ENCODE measurements at regions not wholly inside any gene's neighbourhood (a gene's known extent, or its start where the extent isn't known, plus 50 kb on each side); places are given as distances from the start of the nearest gene placed in this dataset.

DNA sequence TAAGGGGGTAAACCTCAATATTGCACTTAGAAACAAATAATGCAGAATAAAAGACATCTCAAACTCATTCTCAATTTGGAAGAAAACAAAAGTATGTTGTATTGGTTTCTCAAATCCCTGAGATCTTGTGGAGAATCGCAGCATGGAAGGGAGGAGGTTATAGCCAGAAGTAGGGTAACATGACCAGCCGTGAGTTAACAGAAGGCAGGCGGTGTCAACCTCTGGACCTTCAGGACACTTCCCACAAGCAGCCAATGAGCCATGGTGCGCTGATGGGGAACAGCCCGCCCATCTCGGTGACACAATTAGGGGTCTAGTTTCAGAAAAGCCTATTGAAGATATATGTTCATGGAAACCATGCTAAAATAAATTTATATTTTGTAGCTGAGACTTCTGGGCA lies 98.4 kb downstream of the ALDH8A1 start:
- peaks cover 10% of the 10 kb centered on the region for H3K4me1 ChIP-seq
- TF ChIP-seq, protein P1, sequence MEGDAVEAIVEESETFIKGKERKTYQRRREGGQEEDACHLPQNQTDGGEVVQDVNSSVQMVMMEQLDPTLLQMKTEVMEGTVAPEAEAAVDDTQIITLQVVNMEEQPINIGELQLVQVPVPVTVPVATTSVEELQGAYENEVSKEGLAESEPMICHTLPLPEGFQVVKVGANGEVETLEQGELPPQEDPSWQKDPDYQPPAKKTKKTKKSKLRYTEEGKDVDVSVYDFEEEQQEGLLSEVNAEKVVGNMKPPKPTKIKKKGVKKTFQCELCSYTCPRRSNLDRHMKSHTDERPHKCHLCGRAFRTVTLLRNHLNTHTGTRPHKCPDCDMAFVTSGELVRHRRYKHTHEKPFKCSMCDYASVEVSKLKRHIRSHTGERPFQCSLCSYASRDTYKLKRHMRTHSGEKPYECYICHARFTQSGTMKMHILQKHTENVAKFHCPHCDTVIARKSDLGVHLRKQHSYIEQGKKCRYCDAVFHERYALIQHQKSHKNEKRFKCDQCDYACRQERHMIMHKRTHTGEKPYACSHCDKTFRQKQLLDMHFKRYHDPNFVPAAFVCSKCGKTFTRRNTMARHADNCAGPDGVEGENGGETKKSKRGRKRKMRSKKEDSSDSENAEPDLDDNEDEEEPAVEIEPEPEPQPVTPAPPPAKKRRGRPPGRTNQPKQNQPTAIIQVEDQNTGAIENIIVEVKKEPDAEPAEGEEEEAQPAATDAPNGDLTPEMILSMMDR (IDR thresholded peaks at IDR 0.05), result no peak
- TF ChIP-seq EP300 (IDR thresholded peaks at IDR 0.05), result no peak
- TF ChIP-seq POLR2AphosphoS5 (IDR thresholded peaks at IDR 0.05), result no peak
- TF ChIP-seq POLR2A (IDR thresholded peaks at IDR 0.05), result no peak
- no peak overlapping the region for H3K27ac ChIP-seq
- WGBS, result 96% methylated on average over 6 of the region's 6 CpGs
- no peak for DNase-seq (ENCODE audit: low spot score in 2 of 2)
- no peaks in the 10 kb centered on the region for H3K9me3 ChIP-seq
- H3K27me3 ChIP-seq, result no peaks in the 10 kb centered on the region
- H3K36me3 ChIP-seq, result no peaks in the 10 kb centered on the region
- H3K4me3 ChIP-seq, result no peak overlapping the region

DNA sequence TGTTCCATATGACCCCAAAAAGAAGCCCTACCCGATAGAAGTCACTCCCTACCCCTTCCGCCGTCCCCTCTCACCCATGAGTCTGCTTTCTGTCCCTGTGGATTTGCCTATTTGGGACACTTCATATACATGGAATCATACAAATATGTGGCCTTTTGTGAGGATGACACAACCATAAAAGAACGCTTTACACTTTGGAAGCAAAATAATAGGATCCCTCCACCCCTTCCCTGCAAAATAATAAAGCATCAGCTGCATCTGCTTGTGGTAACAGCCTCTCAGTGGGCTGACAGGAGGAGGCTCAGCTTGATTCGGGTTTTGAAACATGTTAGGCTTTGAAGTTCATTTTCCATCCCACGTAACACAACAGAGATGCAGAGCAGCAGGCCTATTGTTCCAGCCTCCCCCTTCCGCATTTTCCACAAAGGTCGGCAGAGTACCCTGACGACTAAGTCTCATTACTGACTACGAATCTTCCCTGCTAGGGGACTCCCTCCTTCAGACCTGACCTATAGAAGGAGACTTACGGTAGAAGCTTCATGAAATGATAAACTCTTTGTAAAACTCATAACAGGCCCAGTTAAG lies 99.1 kb downstream of the ALDH8A1 start:
- Histone ChIP-seq H3K27ac (no peak overlapping the region), H3K9me3 (no peaks in the 10 kb centered on the region), H3K27me3 (no peaks in the 10 kb centered on the region), H3K4me3 (no peak overlapping the region), H3K36me3 (no peaks in the 10 kb centered on the region), H3K4me1 (peaks cover 10% of the 10 kb centered on the region)
- 85% methylated on average over 11 of the region's 11 CpGs for WGBS
- TF ChIP-seq POLR2A (IDR thresholded peaks at IDR 0.05) (no peak), POLR2AphosphoS5 (IDR thresholded peaks at IDR 0.05) (no peak), EP300 (IDR thresholded peaks at IDR 0.05) (no peak)
- TF ChIP-seq, protein P1 (IDR thresholded peaks at IDR 0.05), result no peak
- no peak for DNase-seq (ENCODE audit: low spot score in 2 of 2)

DNA sequence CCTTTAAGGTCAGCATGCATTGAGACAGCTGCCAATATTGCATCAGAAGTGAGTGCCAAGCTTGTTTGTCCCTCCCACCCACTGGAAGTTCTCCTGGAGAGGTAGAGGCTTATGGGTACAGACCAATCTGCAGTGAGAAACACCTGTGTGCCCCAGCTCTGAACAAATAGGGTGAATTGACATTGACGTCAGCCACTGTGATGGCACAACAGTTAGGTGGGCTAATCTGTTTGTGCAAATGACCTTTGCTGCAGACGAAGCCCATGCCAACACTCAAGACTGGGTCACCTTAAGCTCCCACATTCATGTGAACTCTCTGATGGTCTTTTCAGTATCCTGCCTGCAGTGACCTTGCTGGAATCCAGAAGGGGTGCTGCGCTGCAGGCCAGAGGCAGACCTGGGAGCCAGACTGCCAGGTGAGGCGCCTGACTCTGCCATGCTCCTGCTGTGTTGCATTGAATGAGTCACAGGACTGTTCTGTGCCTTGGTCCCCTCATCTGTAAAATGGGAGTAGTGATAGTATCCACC lies 99.9 kb downstream of the ALDH8A1 start:
- DNase-seq (ENCODE audit: low spot score in 2 of 2), result no peak
- H3K27ac ChIP-seq, result no peak overlapping the region
- H3K4me3 ChIP-seq, result no peak overlapping the region
- H3K27me3 ChIP-seq, result no peaks in the 10 kb centered on the region
- no peaks in the 10 kb centered on the region for H3K9me3 ChIP-seq
- WGBS, result 88% methylated on average over 4 of the region's 4 CpGs
- H3K4me1 ChIP-seq, result peaks cover 10% of the 10 kb centered on the region
- no peaks in the 10 kb centered on the region for H3K36me3 ChIP-seq
- TF ChIP-seq EP300 (IDR thresholded peaks at IDR 0.05) (no peak), POLR2AphosphoS5 (IDR thresholded peaks at IDR 0.05) (no peak)
- TF ChIP-seq, protein P1 (IDR thresholded peaks at IDR 0.05), result no peak

DNA sequence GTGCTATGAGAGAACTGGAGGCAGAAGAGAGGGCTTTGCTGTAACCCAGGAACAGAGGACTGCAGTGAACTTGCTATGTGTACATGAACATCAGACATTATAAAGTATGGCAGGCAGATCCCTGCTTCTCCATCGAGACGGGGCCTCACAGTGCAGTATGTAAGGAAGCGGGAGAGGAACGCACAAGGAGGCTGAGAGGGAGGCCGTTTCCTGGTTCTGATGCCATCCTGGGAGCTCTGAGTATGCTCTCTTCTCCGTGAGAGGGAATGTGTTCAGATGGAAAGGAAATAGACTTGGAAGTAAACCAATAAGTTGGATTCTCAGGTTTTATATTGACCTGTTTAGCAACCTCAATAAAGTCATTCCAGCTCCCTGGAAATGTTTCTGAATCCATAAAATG lies 101.8 kb downstream of the ALDH8A1 start:
- no peak for TF ChIP-seq EP300 (IDR thresholded peaks at IDR 0.05)
- TF ChIP-seq, protein P1 (IDR thresholded peaks at IDR 0.05), result no peak
- TF ChIP-seq POLR2A (IDR thresholded peaks at IDR 0.05), result no peak
- no peak for TF ChIP-seq POLR2AphosphoS5 (IDR thresholded peaks at IDR 0.05)
- H3K9me3 ChIP-seq, result no peaks in the 10 kb centered on the region
- no peaks in the 10 kb centered on the region for H3K4me1 ChIP-seq
- no peaks in the 10 kb centered on the region for H3K27me3 ChIP-seq
- DNase-seq (ENCODE audit: low spot score in 2 of 2), result no peak
- no peaks in the 10 kb centered on the region for H3K36me3 ChIP-seq
- 84% methylated on average over 6 of the region's 6 CpGs for WGBS
- H3K4me3 ChIP-seq, result no peak overlapping the region
- H3K27ac ChIP-seq, result no peak overlapping the region

DNA sequence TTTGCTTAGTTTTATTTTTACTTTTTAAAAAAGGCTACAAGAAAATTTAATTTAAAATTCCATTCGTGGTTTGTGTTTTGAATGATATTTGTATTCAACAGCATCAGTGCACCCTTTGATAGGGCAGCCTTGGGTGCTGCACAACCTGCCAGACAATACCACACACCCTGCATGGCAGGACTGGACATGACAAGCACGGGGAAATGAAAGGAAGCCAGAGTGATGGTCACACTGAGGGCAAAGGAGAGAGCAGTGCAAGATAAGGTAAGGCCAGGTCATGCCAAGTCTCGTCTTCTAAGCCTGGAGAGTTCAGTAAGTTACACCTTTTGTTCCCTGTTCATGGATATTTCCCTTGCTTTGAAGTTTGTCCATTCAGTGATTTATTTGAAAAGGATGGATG lies 103.0 kb downstream of the ALDH8A1 start:
- Histone ChIP-seq H3K27me3 (no peaks in the 10 kb centered on the region), H3K4me1 (no peaks in the 10 kb centered on the region), H3K36me3 (no peaks in the 10 kb centered on the region), H3K27ac (no peak overlapping the region), H3K4me3 (no peak overlapping the region), H3K9me3 (no peaks in the 10 kb centered on the region)
- TF ChIP-seq, protein P1 (IDR thresholded peaks at IDR 0.05), result no peak
- TF ChIP-seq EP300 (IDR thresholded peaks at IDR 0.05), result no peak
- no peak for TF ChIP-seq POLR2A (IDR thresholded peaks at IDR 0.05)
- TF ChIP-seq POLR2AphosphoS5 (IDR thresholded peaks at IDR 0.05), result no peak
- DNase-seq (ENCODE audit: low spot score in 2 of 2), result no peak
- WGBS, result 72% methylated on average over 3 of the region's 3 CpGs

Data from suprapubic skin (tissue), 4 donors.